ENCODE measurements at regions not wholly inside any gene's neighbourhood (a gene's known extent, or its start where the extent isn't known, plus 50 kb on each side); places are given as distances from the start of the nearest gene placed in this dataset.

DNA sequence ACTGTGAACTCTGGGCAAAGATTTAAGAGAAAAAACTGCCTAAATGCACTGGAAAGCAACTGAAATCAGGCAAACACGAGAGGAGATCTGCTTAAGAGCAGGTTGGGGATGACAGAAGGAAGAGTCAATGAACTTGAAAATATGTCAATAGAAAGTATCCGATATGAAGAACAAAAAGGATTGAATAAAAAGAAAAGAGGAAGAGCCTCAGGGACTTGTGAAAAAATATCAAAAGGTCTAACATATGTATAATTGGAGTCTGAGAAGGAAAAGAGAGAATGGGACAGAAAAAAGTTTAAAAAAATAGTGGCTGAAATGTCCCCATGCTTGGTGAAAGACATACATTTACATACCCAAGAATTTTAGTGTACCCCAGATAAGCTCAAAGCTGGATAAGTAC is 195.5 kb downstream of the COPRS start:
- no peak for TF ChIP-seq POLR2A (IDR thresholded peaks at IDR 0.05)
- TF ChIP-seq, protein P1, sequence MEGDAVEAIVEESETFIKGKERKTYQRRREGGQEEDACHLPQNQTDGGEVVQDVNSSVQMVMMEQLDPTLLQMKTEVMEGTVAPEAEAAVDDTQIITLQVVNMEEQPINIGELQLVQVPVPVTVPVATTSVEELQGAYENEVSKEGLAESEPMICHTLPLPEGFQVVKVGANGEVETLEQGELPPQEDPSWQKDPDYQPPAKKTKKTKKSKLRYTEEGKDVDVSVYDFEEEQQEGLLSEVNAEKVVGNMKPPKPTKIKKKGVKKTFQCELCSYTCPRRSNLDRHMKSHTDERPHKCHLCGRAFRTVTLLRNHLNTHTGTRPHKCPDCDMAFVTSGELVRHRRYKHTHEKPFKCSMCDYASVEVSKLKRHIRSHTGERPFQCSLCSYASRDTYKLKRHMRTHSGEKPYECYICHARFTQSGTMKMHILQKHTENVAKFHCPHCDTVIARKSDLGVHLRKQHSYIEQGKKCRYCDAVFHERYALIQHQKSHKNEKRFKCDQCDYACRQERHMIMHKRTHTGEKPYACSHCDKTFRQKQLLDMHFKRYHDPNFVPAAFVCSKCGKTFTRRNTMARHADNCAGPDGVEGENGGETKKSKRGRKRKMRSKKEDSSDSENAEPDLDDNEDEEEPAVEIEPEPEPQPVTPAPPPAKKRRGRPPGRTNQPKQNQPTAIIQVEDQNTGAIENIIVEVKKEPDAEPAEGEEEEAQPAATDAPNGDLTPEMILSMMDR (IDR thresholded peaks at IDR 0.05), result no peak
- no peak for TF ChIP-seq EP300 (IDR thresholded peaks at IDR 0.05)
